IMR-90 (cell line): ENCODE measurements at regions not wholly inside any gene's neighbourhood (a gene's known extent, or its start where the extent isn't known, plus 50 kb on each side); places are given as distances from the start of the nearest gene placed in this dataset.
A peak's percentile ranks its signal among the peaks of the same experiment; 100 is the strongest.

ENCODE experiments used
- ATAC-seq: fragments of 200-7000 bp; cut with Tn5 transposase; 2 replicates; pipeline ENCODE4 v1.9.1; 2020; ENCODE audit warnings: low read depth, mild to moderate bottlenecking, moderate library complexity
- BruUV-seq: library from RNA; stranded (reverse); fragments of 400-500 nt; replicated peaks from 2 replicates; lab custom pipeline; 2021; lab: Mats Ljungman, UMichigan
- CTCF ChIA-PET: fragments of 300-600 bp; formaldehyde crosslinking; extraction: SDS; loops from one replicate; lab custom pipeline; 2021; ENCODE audit warnings: antibody characterized with exemption; lab: Yijun Ruan, JAX
- POLR2A ChIA-PET: fragments of 300-600 bp; sonication (Branson Sonifier 250); formaldehyde crosslinking; loops from one replicate; lab custom pipeline; 2022; ENCODE audit warnings: antibody characterized with exemption; ENCODE audit not compliant: unreplicated experiment; lab: Charles Lee
- DNase-seq: peaks from one replicate; pipeline ENCODE4 v3.0.0; 2013
- H2AFZ ChIP-seq: replicated peaks from 2 replicates; pipeline ENCODE3; 2013; ENCODE audit warnings: low read length, mild to moderate bottlenecking; ENCODE audit not compliant: poor library complexity
- H2AK5ac ChIP-seq: 2 replicates; pipeline ENCODE4 v1.6.1; 2013; ENCODE audit warnings: low read depth, low read length, inconsistent platforms
- H2AK9ac ChIP-seq: replicated peaks from 2 replicates; pipeline ENCODE3; 2013; ENCODE audit warnings: mild to moderate bottlenecking, low read depth, low read length, moderate library complexity; ENCODE audit not compliant: poor library complexity
- H2BK120ac ChIP-seq: 2 replicates; pipeline ENCODE4 v1.6.1; 2013; ENCODE audit warnings: low read depth, low read length, inconsistent platforms
- H2BK15ac ChIP-seq: 3 replicates; pipeline ENCODE4 v1.6.1; 2013; ENCODE audit warnings: low read depth, low read length, inconsistent platforms
- H2BK20ac ChIP-seq: 2 replicates; pipeline ENCODE4 v1.6.1; 2013; ENCODE audit warnings: low read depth, mild to moderate bottlenecking, inconsistent platforms, low read length, moderate library complexity
- H2BK5ac ChIP-seq: 2 replicates; pipeline ENCODE4 v1.6.1; 2013; ENCODE audit warnings: mild to moderate bottlenecking, low read depth, low read length, inconsistent platforms; ENCODE audit not compliant: poor library complexity, severe bottlenecking
- H3K14ac ChIP-seq: replicated peaks from 2 replicates; pipeline ENCODE4 v1.6.1; 2013; ENCODE audit warnings: low read depth, low read length, inconsistent platforms
- H3K18ac ChIP-seq: 2 replicates; pipeline ENCODE4 v1.6.1; 2013; ENCODE audit warnings: low read depth, low read length, control low read depth
- H3K23ac ChIP-seq: 2 replicates; pipeline ENCODE4 v1.6.1; 2013; ENCODE audit warnings: low read depth, low read length, inconsistent platforms
- H3K27ac ChIP-seq: 2 replicates; pipeline ENCODE4 v1.5.1; 2013; ENCODE audit warnings: mild to moderate bottlenecking, control low read depth, low read length; ENCODE audit not compliant: insufficient read depth
- H3K27me3 ChIP-seq: 2 replicates; pipeline ENCODE4 v1.6.1; 2013; ENCODE audit warnings: low read length; ENCODE audit not compliant: control insufficient read depth, insufficient read depth
- H3K36me3 ChIP-seq: 2 replicates; pipeline ENCODE4 v1.6.1; 2013; ENCODE audit warnings: low read length, mixed read lengths; ENCODE audit not compliant: control insufficient read depth, insufficient read depth
- H3K4ac ChIP-seq: 2 replicates; pipeline ENCODE4 v1.6.1; 2013; ENCODE audit warnings: low read depth, low read length, inconsistent platforms
- H3K4me1 ChIP-seq: 2 replicates; pipeline ENCODE4 v1.6.1; 2013; ENCODE audit warnings: low read length, mixed read lengths; ENCODE audit not compliant: control insufficient read depth, insufficient read depth
- H3K4me2 ChIP-seq: 2 replicates; pipeline ENCODE4 v1.6.1; 2013; ENCODE audit warnings: low read depth, mild to moderate bottlenecking, control low read depth, low read length, moderate library complexity
- H3K4me3 ChIP-seq: 2 replicates; pipeline ENCODE4 v1.5.1; 2013; ENCODE audit warnings: low read depth, mild to moderate bottlenecking, control low read depth, low read length, moderate library complexity; ENCODE audit not compliant: insufficient read depth
- H3K56ac ChIP-seq: 2 replicates; pipeline ENCODE4 v1.6.1; 2013; ENCODE audit warnings: low read length, inconsistent platforms; ENCODE audit not compliant: insufficient read depth; ENCODE audit errors: extremely low read depth
- H3K79me1 ChIP-seq, 2 experiments: 2 replicates each; pipeline ENCODE4 v1.6.1; 2013; ENCODE audit warnings: low read length in 2 of 2, inconsistent platforms in 1 of 2, low read depth in 1 of 2
- H3K9ac ChIP-seq: 2 replicates; pipeline ENCODE4 v1.6.1; 2013; ENCODE audit warnings: low read depth, low read length, control low read depth
- H3K9me1 ChIP-seq: 2 replicates; pipeline ENCODE4 v1.6.1; 2013; ENCODE audit warnings: low read length, inconsistent platforms; ENCODE audit not compliant: insufficient read depth
- H3K9me3 ChIP-seq: 2 replicates; pipeline ENCODE4 v1.6.1; 2013; ENCODE audit warnings: low read length; ENCODE audit not compliant: control insufficient read depth, insufficient read depth
- H4K20me1 ChIP-seq: 2 replicates; pipeline ENCODE4 v1.6.1; 2013; ENCODE audit warnings: low read length, inconsistent platforms; ENCODE audit not compliant: insufficient read depth
- H4K5ac ChIP-seq: 2 replicates; pipeline ENCODE4 v1.6.1; 2013; ENCODE audit warnings: mild to moderate bottlenecking, low read depth, low read length, control low read depth
- H4K8ac ChIP-seq, 2 experiments: 2 replicates each; pipeline ENCODE4 v1.6.1; 2013; ENCODE audit warnings: low read depth in 2 of 2, low read length in 2 of 2, control low read depth in 1 of 2, inconsistent platforms in 1 of 2
- H4K91ac ChIP-seq: 2 replicates; pipeline ENCODE4 v1.6.1; 2013; ENCODE audit warnings: low read depth, low read length, inconsistent platforms; ENCODE audit not compliant: insufficient read depth
- CEBPB ChIP-seq: IDR thresholded peaks from 2 replicates; pipeline ENCODE4 v1.6.1; 2012; ENCODE audit warnings: low read depth, low read length, improper control_type of control experiment
- CHD1 ChIP-seq: IDR thresholded peaks from 2 replicates; pipeline ENCODE4 v1.6.1; 2012; ENCODE audit warnings: low read depth, low read length, improper control_type of control experiment
- CTCF ChIP-seq: conservative IDR thresholded peaks from 2 replicates; pipeline ENCODE4 v1.5.1; 2012; ENCODE audit warnings: mild to moderate bottlenecking, low read depth, low read length, improper control_type of control experiment
- ELK1 ChIP-seq: fragments of 150-350 bp; IDR thresholded peaks from 2 replicates; pipeline ENCODE4 v1.6.1; 2016; ENCODE audit warnings: low read depth, mild to moderate bottlenecking, low read length, moderate library complexity, borderline replicate concordance
- FOS ChIP-seq: fragments of 150-350 bp; IDR thresholded peaks from 2 replicates; pipeline ENCODE4 v1.6.1; 2016; ENCODE audit warnings: low read depth, low read length
- MAFK ChIP-seq: IDR thresholded peaks from 2 replicates; pipeline ENCODE4 v1.6.1; 2012; ENCODE audit warnings: low read depth, low read length, improper control_type of control experiment
- MAZ ChIP-seq: IDR thresholded peaks from 2 replicates; pipeline ENCODE4 v1.6.1; 2012; ENCODE audit warnings: low read depth, mild to moderate bottlenecking, low read length, improper control_type of control experiment, moderate library complexity, borderline replicate concordance
- MXI1 ChIP-seq: IDR thresholded peaks from 2 replicates; pipeline ENCODE4 v1.6.1; 2012; ENCODE audit warnings: low read depth, mild to moderate bottlenecking, low read length, moderate library complexity, borderline replicate concordance
- NFE2L2 ChIP-seq: fragments of 150-350 bp; IDR thresholded peaks from 2 replicates; pipeline ENCODE4 v1.6.1; 2016; ENCODE audit warnings: low read depth, mild to moderate bottlenecking, low read length
- POLR2A ChIP-seq: IDR thresholded peaks from 2 replicates; pipeline ENCODE4 v1.6.1; 2012; ENCODE audit warnings: mild to moderate bottlenecking, low read depth, low read length
- RAD21 ChIP-seq: IDR thresholded peaks from 2 replicates; pipeline ENCODE4 v1.6.1; 2012; ENCODE audit warnings: low read length, improper control_type of control experiment
- RCOR1 ChIP-seq: IDR thresholded peaks from 2 replicates; pipeline ENCODE4 v1.6.1; 2012; ENCODE audit warnings: mild to moderate bottlenecking, low read length, improper control_type of control experiment; ENCODE audit not compliant: insufficient replicate concordance
- RFX5 ChIP-seq: IDR thresholded peaks from 2 replicates; pipeline ENCODE4 v1.8.0; 2012; ENCODE audit warnings: low read depth, mild to moderate bottlenecking, low read length, moderate library complexity
- SMC3 ChIP-seq: fragments of 150-350 bp; IDR thresholded peaks from 2 replicates; pipeline ENCODE4 v1.6.1; 2016; ENCODE audit warnings: low read depth, mild to moderate bottlenecking, antibody characterized with exemption, low read length, moderate library complexity
- WGBS, 2 experiments: methylation state at CpG; one replicate each; pipeline versions ENCODE4 v1.1.5 to v1.1.7; 2013; ENCODE audit warnings: missing lambda C conversion rate in 2 of 2; ENCODE audit not compliant: insufficient read length in 1 of 2; ENCODE audit errors: extremely low coverage in 2 of 2; 5-methylcytosine and 5-hydroxymethylcytosine counted together
- dilution Hi-C: fragments of 300-500 bp; cut with HindIII; formaldehyde crosslinking; loops from one replicate; pipeline ENCODE4 v1.14.3; 2018; ENCODE audit warnings: low sequenced_read_pairs; ENCODE audit not compliant: unreplicated experiment
- in situ Hi-C: fragments of 300-500 bp; cut with MboI; formaldehyde crosslinking; loops from 3 replicates; pipeline ENCODE4 v1.14.3; 2019; ENCODE audit warnings: low sequenced_read_pairs, inconsistent platforms, mixed read lengths
- intact Hi-C: fragments of 100-400 bp; cut with micrococcal nuclease; formaldehyde crosslinking; loops from 2 replicates; pipeline ENCODE4 v1.10.0; 2022
- TF ChIP-seq, protein P1 (sequence below): fragments of 150-350 bp; IDR thresholded peaks from 2 replicates; pipeline ENCODE4 v1.6.1; 2017; ENCODE audit warnings: mild to moderate bottlenecking, antibody characterized with exemption, low read length, low read depth

DNA sequence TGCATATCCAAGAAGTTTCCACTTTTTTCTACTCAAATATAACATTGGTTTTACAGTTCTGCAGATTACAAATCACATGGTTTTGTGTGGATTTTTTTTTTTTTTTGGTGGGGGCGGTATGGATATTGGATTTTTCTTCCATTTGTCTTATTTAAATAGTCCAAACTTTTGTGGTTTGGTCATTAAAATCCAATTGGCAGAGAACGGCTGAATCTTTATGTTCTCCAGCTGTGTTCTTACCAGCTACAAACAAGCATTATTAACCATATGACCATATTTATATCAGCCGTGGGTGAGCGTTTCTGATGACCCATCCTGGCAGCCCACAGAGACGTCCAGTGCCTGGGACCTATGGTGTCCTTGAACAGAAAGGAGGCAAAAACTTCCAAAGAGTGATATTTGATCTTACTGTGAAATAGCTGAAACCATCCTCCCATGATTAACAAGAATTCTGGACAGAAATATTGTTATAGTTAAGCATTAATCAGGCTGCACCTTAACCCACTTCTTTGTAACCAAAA, 200.4 kb downstream of the LYPLAL1 start:
- Histone ChIP-seq H2BK20ac (no peak overlapping the region), H3K27ac (peak overlapping the region; percentile 76; the same call in 1 of the 2 replicates), H4K91ac (no peak overlapping the region), H3K56ac (no peak overlapping the region), H4K8ac (no peak overlapping the region), H2AK9ac (no peak overlapping the region), H2BK120ac (no peak overlapping the region), H3K4me1 (peaks cover 2% of the 10 kb centered on the region; the same call in 1 of the 2 replicates), H3K14ac (no peak overlapping the region), H3K79me1 (no peaks in the 10 kb centered on the region), H3K23ac (no peak overlapping the region), H3K18ac (peak overlapping the region; percentile 46; the same call in 1 of the 2 replicates), H3K4me3 (no peak overlapping the region), H4K5ac (no peak overlapping the region; the same call in 1 of the 2 replicates), H3K27me3 (no peaks in the 10 kb centered on the region), H3K4ac (no peak overlapping the region), H2AFZ (no peak overlapping the region), H3K9ac (no peak overlapping the region), H4K20me1 (no peaks in the 10 kb centered on the region), H3K9me1 (no peaks in the 10 kb centered on the region), H2BK15ac (no peak overlapping the region), H2AK5ac (no peak overlapping the region), H3K9me3 (no peaks in the 10 kb centered on the region), H2BK5ac (no peak overlapping the region), H3K36me3 (no peaks in the 10 kb centered on the region), H3K4me2 (0 out of 2 replicates have a peak overlapping the region, but pooled peaks have one; percentile 14)
- peak; percentile 49 for DNase-seq
- 28% methylated on average over 2 of the region's 5 CpGs; no CpG with 5 or more reads in 1 of the 2 experiments for WGBS, 2 experiments
- CTCF ChIA-PET: interaction anchor here (1.0 kb wide), 1 partner anchor 20 kb away, joined by 3 read pairs; no protein-coding TSS in a partner anchor
- ATAC-seq: peak; percentile 53; the same call in 1 of the 2 replicates
- in situ Hi-C loops (no loop called here), intact Hi-C loops (no loop called here), dilution Hi-C loops (no loop called here)
- no TSS peak for BruUV-seq
- POLR2A ChIA-PET: interaction anchor here (0.7 kb wide), 1 partner anchor 572 kb away, joined by 14 read pairs; no protein-coding TSS in a partner anchor
- TF ChIP-seq FOS (no peak), RFX5 (no peak), CTCF (no peak), SMC3 (no peak), CHD1 (no peak), CEBPB (no peak), NFE2L2 (no peak), RAD21 (no peak), MAZ (no peak), POLR2A (no peak), MXI1 (no peak), ELK1 (no peak), RCOR1 (no peak), MAFK (no peak)
- TF ChIP-seq, protein P1, sequence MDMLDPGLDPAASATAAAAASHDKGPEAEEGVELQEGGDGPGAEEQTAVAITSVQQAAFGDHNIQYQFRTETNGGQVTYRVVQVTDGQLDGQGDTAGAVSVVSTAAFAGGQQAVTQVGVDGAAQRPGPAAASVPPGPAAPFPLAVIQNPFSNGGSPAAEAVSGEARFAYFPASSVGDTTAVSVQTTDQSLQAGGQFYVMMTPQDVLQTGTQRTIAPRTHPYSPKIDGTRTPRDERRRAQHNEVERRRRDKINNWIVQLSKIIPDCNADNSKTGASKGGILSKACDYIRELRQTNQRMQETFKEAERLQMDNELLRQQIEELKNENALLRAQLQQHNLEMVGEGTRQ: no peak
